ENCODE measurements at regions not wholly inside any gene's neighbourhood (a gene's known extent, or its start where the extent isn't known, plus 50 kb on each side); places are given as distances from the start of the nearest gene placed in this dataset.

- TF ChIP-seq, protein P1, sequence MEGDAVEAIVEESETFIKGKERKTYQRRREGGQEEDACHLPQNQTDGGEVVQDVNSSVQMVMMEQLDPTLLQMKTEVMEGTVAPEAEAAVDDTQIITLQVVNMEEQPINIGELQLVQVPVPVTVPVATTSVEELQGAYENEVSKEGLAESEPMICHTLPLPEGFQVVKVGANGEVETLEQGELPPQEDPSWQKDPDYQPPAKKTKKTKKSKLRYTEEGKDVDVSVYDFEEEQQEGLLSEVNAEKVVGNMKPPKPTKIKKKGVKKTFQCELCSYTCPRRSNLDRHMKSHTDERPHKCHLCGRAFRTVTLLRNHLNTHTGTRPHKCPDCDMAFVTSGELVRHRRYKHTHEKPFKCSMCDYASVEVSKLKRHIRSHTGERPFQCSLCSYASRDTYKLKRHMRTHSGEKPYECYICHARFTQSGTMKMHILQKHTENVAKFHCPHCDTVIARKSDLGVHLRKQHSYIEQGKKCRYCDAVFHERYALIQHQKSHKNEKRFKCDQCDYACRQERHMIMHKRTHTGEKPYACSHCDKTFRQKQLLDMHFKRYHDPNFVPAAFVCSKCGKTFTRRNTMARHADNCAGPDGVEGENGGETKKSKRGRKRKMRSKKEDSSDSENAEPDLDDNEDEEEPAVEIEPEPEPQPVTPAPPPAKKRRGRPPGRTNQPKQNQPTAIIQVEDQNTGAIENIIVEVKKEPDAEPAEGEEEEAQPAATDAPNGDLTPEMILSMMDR (IDR thresholded peaks at IDR 0.05; ENCODE audit: poor library complexity), result no peak
- TF ChIP-seq EZH2 (IDR thresholded peaks at IDR 0.05; ENCODE audit: borderline replicate concordance), result no peak
Measured at GRCh38 chr9:105048331-105048730, 120.4 kb upstream of the ABCA1 start.
